Endothelial cell of umbilical vein (primary cell): ENCODE measurements at regions not wholly inside any gene's neighbourhood (a gene's known extent, or its start where the extent isn't known, plus 50 kb on each side); places are given as distances from the start of the nearest gene placed in this dataset.

Experiments used
- EZH2 ChIP-seq: IDR thresholded peaks from 2 replicates; pipeline ENCODE4 v1.6.1; 2012; ENCODE audit warnings: borderline replicate concordance, low read depth, mild to moderate bottlenecking, moderate library complexity, low read length, inconsistent platforms; ENCODE audit not compliant: severe bottlenecking
- JUN ChIP-seq: IDR thresholded peaks from 2 replicates; pipeline ENCODE4 v1.6.1; 2011; ENCODE audit warnings: borderline replicate concordance, low read depth; ENCODE audit not compliant: insufficient read length, insufficient read depth
- POLR2A ChIP-seq: IDR thresholded peaks from 2 replicates; pipeline ENCODE4 v1.6.1; 2012; ENCODE audit warnings: low read depth, mild to moderate bottlenecking, control low read depth, low read length
- TF ChIP-seq, protein P1 (sequence below), 2 donors: IDR thresholded peaks; 1 replicate in 1 of 2; 2 replicates in 1 of 2; pipeline ENCODE4 v1.5.1; 2011; ENCODE audit warnings: low read length in 2 of 2, mild to moderate bottlenecking in 2 of 2, moderate library complexity in 2 of 2, control low read depth in 1 of 2, inconsistent platforms in 1 of 2, low read depth in 1 of 2; ENCODE audit not compliant: insufficient read depth in 1 of 2; ENCODE audit errors: extremely low read depth in 1 of 2

GRCh38 chr11:87662287-87662686, 513.0 kb downstream of the RAB38 start:
- TF ChIP-seq, protein P1, sequence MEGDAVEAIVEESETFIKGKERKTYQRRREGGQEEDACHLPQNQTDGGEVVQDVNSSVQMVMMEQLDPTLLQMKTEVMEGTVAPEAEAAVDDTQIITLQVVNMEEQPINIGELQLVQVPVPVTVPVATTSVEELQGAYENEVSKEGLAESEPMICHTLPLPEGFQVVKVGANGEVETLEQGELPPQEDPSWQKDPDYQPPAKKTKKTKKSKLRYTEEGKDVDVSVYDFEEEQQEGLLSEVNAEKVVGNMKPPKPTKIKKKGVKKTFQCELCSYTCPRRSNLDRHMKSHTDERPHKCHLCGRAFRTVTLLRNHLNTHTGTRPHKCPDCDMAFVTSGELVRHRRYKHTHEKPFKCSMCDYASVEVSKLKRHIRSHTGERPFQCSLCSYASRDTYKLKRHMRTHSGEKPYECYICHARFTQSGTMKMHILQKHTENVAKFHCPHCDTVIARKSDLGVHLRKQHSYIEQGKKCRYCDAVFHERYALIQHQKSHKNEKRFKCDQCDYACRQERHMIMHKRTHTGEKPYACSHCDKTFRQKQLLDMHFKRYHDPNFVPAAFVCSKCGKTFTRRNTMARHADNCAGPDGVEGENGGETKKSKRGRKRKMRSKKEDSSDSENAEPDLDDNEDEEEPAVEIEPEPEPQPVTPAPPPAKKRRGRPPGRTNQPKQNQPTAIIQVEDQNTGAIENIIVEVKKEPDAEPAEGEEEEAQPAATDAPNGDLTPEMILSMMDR (IDR thresholded peaks at IDR 0.05; ENCODE audit: extremely low read depth in 1 of 2, insufficient read depth in 1 of 2, low read depth in 1 of 2, low read length in 2 of 2), result no peak
- no peak for TF ChIP-seq EZH2
- no peak for TF ChIP-seq POLR2A
- no peak for TF ChIP-seq JUN
